Spleen (tissue), 11 donors: ENCODE measurements at regions not wholly inside any gene's neighbourhood (a gene's known extent, or its start where the extent isn't known, plus 50 kb on each side); places are given as distances from the start of the nearest gene placed in this dataset.

ENCODE experiments used
- DNase-seq: peaks from one replicate; pipeline ENCODE4 v3.0.0-alpha.2; 2020
- H3K27ac ChIP-seq, 8 donors: fragments of 200-600 bp; sonication (generic) in 7 of 8; 1 replicate in 4 of 8; 2 replicates in 4 of 8; pipeline versions ENCODE4 v1.5.0 to v1.8.0; 2016 to 2021; ENCODE audit warnings: inconsistent platforms in 4 of 8, mild to moderate bottlenecking in 4 of 8, moderate library complexity in 1 of 8
- H3K27me3 ChIP-seq, 7 donors: fragments of 200-600 bp; sonication (generic) in 6 of 7; replicated peaks in 1 of 7; 1 replicate in 4 of 7; 2 replicates in 3 of 7; pipeline versions ENCODE4 v1.5.0 to v1.8.0; 2016 to 2021; ENCODE audit warnings: inconsistent platforms in 3 of 7, mild to moderate bottlenecking in 1 of 7
- H3K36me3 ChIP-seq, 6 donors: fragments of 200-600 bp; sonication (generic) in 5 of 6; 1 replicate in 4 of 6; 2 replicates in 2 of 6; pipeline versions ENCODE4 v1.5.0 to v1.8.0; 2016 to 2021; ENCODE audit warnings: inconsistent platforms in 2 of 6
- H3K4me1 ChIP-seq, 6 donors: fragments of 200-600 bp; sonication (generic) in 5 of 6; 1 replicate in 3 of 6; 2 replicates in 3 of 6; pipeline versions ENCODE4 v1.5.0 to v1.8.0; 2016 to 2021; ENCODE audit warnings: inconsistent platforms in 3 of 6
- H3K4me3 ChIP-seq, 8 donors: fragments of 200-600 bp; sonication (generic) in 7 of 8; 1 replicate in 4 of 8; 2 replicates in 4 of 8; pipeline versions ENCODE4 v1.5.0 to v1.8.0; 2016 to 2021; ENCODE audit warnings: inconsistent platforms in 4 of 8, mild to moderate bottlenecking in 4 of 8, moderate library complexity in 2 of 8
- H3K9me3 ChIP-seq, 8 donors: fragments of 200-600 bp; sonication (generic) in 7 of 8; 1 replicate in 4 of 8; 2 replicates in 4 of 8; pipeline versions ENCODE4 v1.5.0 to v1.8.0; 2016 to 2021; ENCODE audit warnings: inconsistent platforms in 4 of 8
- POLR2A ChIP-seq, 3 donors: fragments of 450-650 bp; IDR thresholded peaks; one replicate each; pipeline ENCODE4 v1.5.1; 2017; ENCODE audit warnings: antibody characterized with exemption in 3 of 3, mild to moderate bottlenecking in 1 of 3
- POLR2AphosphoS5 ChIP-seq, 3 donors: sonication (generic); formaldehyde crosslinking; IDR thresholded peaks; one replicate each; pipeline ENCODE4 v1.5.1; 2017; ENCODE audit warnings: antibody characterized with exemption in 3 of 3
- WGBS, 5 donors: extraction: QIAGEN DNeasy Blood & Tissue Kit in 3 of 5; methylation state at CpG; one replicate each; pipeline versions ENCODE4 v1.1.5 to v1.1.7; 2013 to 2018; 5-methylcytosine and 5-hydroxymethylcytosine counted together
- intact Hi-C: fragments of 100-400 bp; cut with DNase I; formaldehyde crosslinking; loops from one replicate; pipeline ENCODE4 v1.15.0; 2023; ENCODE audit warnings: low total_unique reads
- TF ChIP-seq, protein P1 (sequence below), 11 experiments: fragments of 200-600 bp in 7 of 11; fragments of 450-650 bp in 4 of 11; sonication (generic) in 4 of 11; IDR thresholded peaks in 8 of 11; conservative IDR thresholded peaks in 3 of 11; 1 replicate in 7 of 11; 2 replicates in 4 of 11; pipeline versions ENCODE4 v1.4.0 to v1.8.0; 2016 to 2021; ENCODE audit warnings: antibody characterized with exemption in 11 of 11, inconsistent platforms in 4 of 11, mild to moderate bottlenecking in 1 of 11
- donor health status: healthy with polysubstance abuse.
- donor health status: DM: no; HTN: no; CAD: no; lungs with moderate emphysema.
- donor health status: DM: no; HTN: no; CAD: no.
- donor health status: Bipolar disorder and iron deficiency.
- donor health status: healthy.
- donor health status: DM: no; HTN: no; CAD: no.
- donor health status: DM: yes; HTN: yes; CAD: no.

GRCh38 chr2:116924509-116924908 lies 890.0 kb upstream of the DDX18 start:
- Histone ChIP-seq H3K27ac (no peak overlapping the region), H3K4me1 (no peaks in the 10 kb centered on the region), H3K27me3 (no peaks in the 10 kb centered on the region), H3K9me3 (peaks cover 0 to 6% (median 0%) of the 10 kb centered on the region in 8 donors), H3K36me3 (no peaks in the 10 kb centered on the region), H3K4me3 (no peak overlapping the region)
- no peak for DNase-seq
- intact Hi-C loops: no loop called here
- TF ChIP-seq POLR2A (IDR thresholded peaks at IDR 0.05): no peak
- no peak for TF ChIP-seq POLR2AphosphoS5 (IDR thresholded peaks at IDR 0.05)
- TF ChIP-seq, protein P1, sequence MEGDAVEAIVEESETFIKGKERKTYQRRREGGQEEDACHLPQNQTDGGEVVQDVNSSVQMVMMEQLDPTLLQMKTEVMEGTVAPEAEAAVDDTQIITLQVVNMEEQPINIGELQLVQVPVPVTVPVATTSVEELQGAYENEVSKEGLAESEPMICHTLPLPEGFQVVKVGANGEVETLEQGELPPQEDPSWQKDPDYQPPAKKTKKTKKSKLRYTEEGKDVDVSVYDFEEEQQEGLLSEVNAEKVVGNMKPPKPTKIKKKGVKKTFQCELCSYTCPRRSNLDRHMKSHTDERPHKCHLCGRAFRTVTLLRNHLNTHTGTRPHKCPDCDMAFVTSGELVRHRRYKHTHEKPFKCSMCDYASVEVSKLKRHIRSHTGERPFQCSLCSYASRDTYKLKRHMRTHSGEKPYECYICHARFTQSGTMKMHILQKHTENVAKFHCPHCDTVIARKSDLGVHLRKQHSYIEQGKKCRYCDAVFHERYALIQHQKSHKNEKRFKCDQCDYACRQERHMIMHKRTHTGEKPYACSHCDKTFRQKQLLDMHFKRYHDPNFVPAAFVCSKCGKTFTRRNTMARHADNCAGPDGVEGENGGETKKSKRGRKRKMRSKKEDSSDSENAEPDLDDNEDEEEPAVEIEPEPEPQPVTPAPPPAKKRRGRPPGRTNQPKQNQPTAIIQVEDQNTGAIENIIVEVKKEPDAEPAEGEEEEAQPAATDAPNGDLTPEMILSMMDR (IDR thresholded peaks at IDR 0.05 in 8 of 11, conservative IDR thresholded peaks at IDR 0.05 in 3 of 11): no peak

DNA sequence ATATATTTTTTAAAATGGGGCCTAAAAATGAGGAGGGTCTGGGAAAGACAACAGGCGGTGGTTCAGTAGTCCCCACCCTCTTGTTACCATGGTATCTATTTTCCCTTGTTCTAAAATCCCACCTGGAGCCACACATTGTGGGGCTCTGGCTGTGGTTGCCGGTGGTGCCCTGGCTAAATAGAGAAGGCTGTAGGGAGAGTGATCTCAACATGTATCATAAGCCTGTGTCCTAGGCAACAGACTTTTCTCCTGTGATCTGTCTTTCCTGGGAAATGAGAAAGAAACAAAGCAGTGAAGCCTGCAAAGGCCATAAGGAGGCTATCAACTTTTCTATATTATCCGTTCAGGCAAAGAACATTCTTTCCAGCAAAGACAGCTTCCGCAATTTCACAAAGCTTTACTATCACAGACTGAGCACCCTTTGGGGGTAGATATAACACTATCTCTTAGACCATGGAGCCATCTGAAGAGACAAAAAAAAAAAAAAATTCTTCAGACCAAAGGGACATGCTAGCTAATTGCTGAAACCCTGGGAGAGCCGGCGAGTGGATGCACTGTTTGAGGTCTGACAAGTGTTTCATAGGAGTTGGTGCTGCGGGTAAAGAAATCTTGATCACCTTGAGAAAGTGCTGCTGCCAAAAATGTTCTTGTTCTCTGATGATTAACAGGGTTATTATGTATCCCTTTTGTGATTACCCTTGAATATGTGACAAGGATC lies 879.2 kb upstream of the DDX18 start:
- no peak overlapping the region for H3K4me3 ChIP-seq
- H3K4me1 ChIP-seq: no peaks in the 10 kb centered on the region
- H3K9me3 ChIP-seq: peaks cover 0 to 36% (median 15%) of the 10 kb centered on the region in 8 donors
- H3K27me3 ChIP-seq: no peaks in the 10 kb centered on the region
- TF ChIP-seq, protein P1 (IDR thresholded peaks at IDR 0.05 in 8 of 11, conservative IDR thresholded peaks at IDR 0.05 in 3 of 11): no peak
- TF ChIP-seq POLR2A (IDR thresholded peaks at IDR 0.05): no peak
- no peak for TF ChIP-seq POLR2AphosphoS5 (IDR thresholded peaks at IDR 0.05)
- intact Hi-C loops: no loop called here
- no peak overlapping the region for H3K27ac ChIP-seq
- no peak for DNase-seq
- 85 to 95% (median 92%) methylated on average over 7 of the region's 7 CpGs for WGBS, 5 donors
- no peaks in the 10 kb centered on the region for H3K36me3 ChIP-seq

DNA sequence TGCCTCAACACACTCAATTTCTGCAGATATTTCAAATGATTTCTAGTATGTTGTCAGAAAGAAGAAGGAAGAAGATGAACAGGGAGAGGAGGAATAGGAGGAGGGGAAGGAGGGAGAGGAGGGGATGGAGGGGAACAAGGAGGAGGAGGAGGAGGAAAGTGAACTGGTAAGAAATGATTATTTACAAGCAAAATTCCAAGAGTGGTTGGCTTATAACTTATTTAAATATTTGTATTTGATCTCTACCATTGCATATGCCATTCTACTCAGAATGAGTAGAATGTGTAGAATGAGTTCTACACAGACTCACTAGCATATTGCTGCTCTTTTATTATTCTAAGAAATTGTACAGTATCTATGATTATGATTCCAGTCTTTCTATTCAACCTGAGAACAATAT lies 866.2 kb upstream of the DDX18 start:
- no peak for DNase-seq
- H3K36me3 ChIP-seq: no peaks in the 10 kb centered on the region
- no peak for TF ChIP-seq POLR2A (IDR thresholded peaks at IDR 0.05)
- TF ChIP-seq POLR2AphosphoS5 (IDR thresholded peaks at IDR 0.05): no peak
- TF ChIP-seq, protein P1 (IDR thresholded peaks at IDR 0.05 in 8 of 11, conservative IDR thresholded peaks at IDR 0.05 in 3 of 11): no peak
- H3K4me1 ChIP-seq: no peaks in the 10 kb centered on the region
- no peak overlapping the region for H3K27ac ChIP-seq
- H3K9me3 ChIP-seq: peaks cover 0 to 10% (median 0%) of the 10 kb centered on the region in 8 donors
- no peak overlapping the region for H3K4me3 ChIP-seq
- H3K27me3 ChIP-seq: no peaks in the 10 kb centered on the region
- intact Hi-C loops: no loop called here

DNA sequence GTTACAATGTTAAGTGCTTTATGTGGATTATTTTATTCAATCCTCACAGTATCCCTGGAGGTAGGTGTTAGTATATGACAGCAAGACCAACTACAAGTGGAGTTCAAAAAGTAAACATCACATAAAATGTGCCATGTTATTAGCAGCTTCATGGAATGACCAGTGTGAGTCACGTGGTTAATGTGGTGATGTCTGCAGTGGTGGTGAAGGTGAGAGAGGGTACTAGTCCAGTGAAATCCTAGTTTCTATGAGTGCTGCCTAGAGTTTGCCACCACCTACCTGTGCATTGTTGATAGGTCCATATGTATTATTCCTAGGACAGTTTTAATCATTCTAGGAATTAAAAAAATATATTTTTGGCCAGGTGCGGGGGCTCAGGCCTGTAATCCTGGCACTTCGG lies 865.2 kb upstream of the DDX18 start:
- peaks cover 0 to 10% (median 0%) of the 10 kb centered on the region in 8 donors for H3K9me3 ChIP-seq
- intact Hi-C loops: no loop called here
- H3K36me3 ChIP-seq: no peaks in the 10 kb centered on the region
- H3K27ac ChIP-seq: no peak overlapping the region
- H3K4me3 ChIP-seq: no peak overlapping the region
- DNase-seq: no peak
- WGBS, 5 donors: 88 to 94% (median 93%) methylated on average over 3 of the region's 3 CpGs
- no peaks in the 10 kb centered on the region for H3K27me3 ChIP-seq
- TF ChIP-seq, protein P1 (IDR thresholded peaks at IDR 0.05 in 8 of 11, conservative IDR thresholded peaks at IDR 0.05 in 3 of 11): no peak
- TF ChIP-seq POLR2AphosphoS5 (IDR thresholded peaks at IDR 0.05) (no peak), POLR2A (IDR thresholded peaks at IDR 0.05) (no peak)
- H3K4me1 ChIP-seq: no peaks in the 10 kb centered on the region
